ENCODE measurements at regions not wholly inside any gene's neighbourhood (a gene's known extent, or its start where the extent isn't known, plus 50 kb on each side); places are given as distances from the start of the nearest gene placed in this dataset.

- peaks cover 43% of the 10 kb centered on the region for H3K4me1 ChIP-seq (ENCODE audit: insufficient read depth, low read length)
- no peak overlapping the region for H3K4me3 ChIP-seq (ENCODE audit: low read length)
- no peaks in the 10 kb centered on the region for H3K27me3 ChIP-seq (ENCODE audit: insufficient read depth, low read length)
- no peaks in the 10 kb centered on the region for H3K9me3 ChIP-seq (ENCODE audit: low read depth, low read length)
Measured at GRCh38 chr7:131090886-131091692, 236.6 kb upstream of the MKLN1 start.

- Histone ChIP-seq H3K27me3 (ENCODE audit: insufficient read depth, low read length) (no peaks in the 10 kb centered on the region), H3K4me3 (ENCODE audit: low read length) (no peak overlapping the region), H3K9me3 (ENCODE audit: low read depth, low read length) (no peaks in the 10 kb centered on the region), H3K4me1 (ENCODE audit: insufficient read depth, low read length) (peaks cover 50% of the 10 kb centered on the region)
Measured at GRCh38 chr7:131094685-131095084, 233.0 kb upstream of the MKLN1 start.

DNA sequence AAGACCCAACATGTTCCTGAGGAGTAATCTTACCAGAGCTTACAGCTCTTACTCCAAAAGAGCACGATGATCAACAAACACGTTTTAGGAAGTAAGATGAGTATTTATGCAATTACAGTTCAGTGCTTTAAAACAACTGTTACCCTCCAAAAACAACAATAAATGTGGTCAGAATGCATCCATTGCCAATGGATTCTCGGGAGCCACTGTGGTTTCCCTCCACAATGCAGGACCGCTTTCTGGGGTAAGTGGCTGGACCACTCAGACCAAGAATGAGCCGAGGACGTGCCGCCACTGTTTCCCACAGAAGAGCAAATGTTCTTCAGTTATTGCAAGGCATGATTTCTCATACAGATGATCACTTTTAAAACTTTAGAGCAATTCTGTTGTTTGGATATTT, 232.3 kb upstream of the MKLN1 start:
- peaks cover 55% of the 10 kb centered on the region for H3K4me1 ChIP-seq (ENCODE audit: insufficient read depth, low read length)
- no peak overlapping the region for H3K4me3 ChIP-seq (ENCODE audit: low read length)
- no peaks in the 10 kb centered on the region for H3K9me3 ChIP-seq (ENCODE audit: low read depth, low read length)
- no peaks in the 10 kb centered on the region for H3K27me3 ChIP-seq (ENCODE audit: insufficient read depth, low read length)

GRCh38 chr7:131096267-131096927, 231.3 kb upstream of the MKLN1 start:
- Histone ChIP-seq H3K9me3 (ENCODE audit: low read depth, low read length) (no peaks in the 10 kb centered on the region), H3K4me1 (ENCODE audit: insufficient read depth, low read length) (peaks cover 51% of the 10 kb centered on the region), H3K27me3 (ENCODE audit: insufficient read depth, low read length) (no peaks in the 10 kb centered on the region), H3K4me3 (ENCODE audit: low read length) (no peak overlapping the region)

- H3K4me1 ChIP-seq (ENCODE audit: insufficient read depth, low read length): peaks cover 55% of the 10 kb centered on the region
- H3K27me3 ChIP-seq (ENCODE audit: insufficient read depth, low read length): no peaks in the 10 kb centered on the region
- H3K9me3 ChIP-seq (ENCODE audit: low read depth, low read length): no peaks in the 10 kb centered on the region
- H3K4me3 ChIP-seq (ENCODE audit: low read length): no peak overlapping the region
Measured at GRCh38 chr7:131097662-131098376, 229.9 kb upstream of the MKLN1 start.

GRCh38 chr7:131098527-131098926, 229.1 kb upstream of the MKLN1 start:
- Histone ChIP-seq H3K9me3 (ENCODE audit: low read depth, low read length) (no peaks in the 10 kb centered on the region), H3K27me3 (ENCODE audit: insufficient read depth, low read length) (no peaks in the 10 kb centered on the region), H3K4me3 (ENCODE audit: low read length) (no peak overlapping the region), H3K4me1 (ENCODE audit: insufficient read depth, low read length) (peaks cover 62% of the 10 kb centered on the region)

DNA sequence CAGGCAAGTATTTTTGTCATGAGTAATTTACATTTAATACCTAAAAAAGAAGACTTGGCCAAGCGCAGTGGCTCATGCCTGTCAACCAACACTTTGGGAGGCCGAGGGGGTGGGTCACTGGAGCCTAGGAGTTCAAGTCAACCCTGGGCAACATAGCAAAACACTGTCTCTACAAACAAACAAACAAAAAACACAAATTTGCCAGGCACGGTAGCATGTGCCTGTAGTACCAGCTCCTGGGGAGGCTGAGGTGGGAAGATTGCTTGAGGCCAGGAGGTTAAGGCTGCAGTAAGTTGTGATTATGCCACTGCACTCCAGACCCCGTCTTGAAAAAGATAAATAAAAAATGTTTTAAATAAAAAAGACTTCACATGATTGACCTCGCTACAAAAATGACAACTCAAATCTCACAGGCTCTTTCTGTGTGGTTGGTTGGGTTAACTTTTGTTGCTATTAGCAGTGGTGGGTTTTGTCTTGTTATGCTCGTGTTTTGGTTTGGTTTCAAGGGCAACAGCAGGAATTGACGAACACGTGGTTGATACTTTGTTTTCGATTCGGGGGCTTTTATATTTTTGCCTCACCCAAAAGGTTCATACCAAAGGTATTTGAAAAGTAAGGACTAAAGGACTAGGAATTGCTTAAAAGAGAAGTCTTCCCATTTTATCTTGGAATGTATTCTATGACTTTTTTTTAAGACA, 227.2 kb upstream of the MKLN1 start:
- H3K4me3 ChIP-seq (ENCODE audit: low read length): no peak overlapping the region
- H3K4me1 ChIP-seq (ENCODE audit: insufficient read depth, low read length): peaks cover 69% of the 10 kb centered on the region
- H3K9me3 ChIP-seq (ENCODE audit: low read depth, low read length): no peaks in the 10 kb centered on the region
- no peaks in the 10 kb centered on the region for H3K27me3 ChIP-seq (ENCODE audit: insufficient read depth, low read length)

DNA sequence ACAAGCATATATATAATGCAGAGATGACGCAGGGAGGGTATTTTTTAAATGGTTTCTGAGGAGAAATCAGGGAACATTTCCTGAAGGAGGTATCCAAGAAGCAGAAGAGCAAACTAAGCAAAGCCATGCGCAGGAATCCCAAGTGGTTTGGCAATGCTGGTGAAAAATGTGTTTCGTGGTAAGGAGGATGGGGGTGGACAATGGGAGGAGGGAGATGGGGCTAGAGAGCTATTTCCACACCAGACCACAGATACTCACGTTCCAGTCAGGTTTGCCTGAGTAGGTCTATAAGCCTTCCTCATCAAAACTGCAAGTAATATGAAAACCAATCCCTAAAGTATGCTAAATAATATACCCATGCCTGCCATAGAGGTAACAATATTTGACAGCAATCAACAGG, 223.7 kb upstream of the MKLN1 start:
- Histone ChIP-seq H3K27me3 (ENCODE audit: insufficient read depth, low read length) (no peaks in the 10 kb centered on the region), H3K4me3 (ENCODE audit: low read length) (no peak overlapping the region), H3K9me3 (ENCODE audit: low read depth, low read length) (no peaks in the 10 kb centered on the region), H3K4me1 (ENCODE audit: insufficient read depth, low read length) (peaks cover 58% of the 10 kb centered on the region)

- Histone ChIP-seq H3K4me3 (ENCODE audit: low read length) (no peak overlapping the region), H3K27me3 (ENCODE audit: insufficient read depth, low read length) (no peaks in the 10 kb centered on the region), H3K4me1 (ENCODE audit: insufficient read depth, low read length) (peaks cover 60% of the 10 kb centered on the region), H3K9me3 (ENCODE audit: low read depth, low read length) (no peaks in the 10 kb centered on the region)
Measured at GRCh38 chr7:131104596-131105293, 222.9 kb upstream of the MKLN1 start.

DNA sequence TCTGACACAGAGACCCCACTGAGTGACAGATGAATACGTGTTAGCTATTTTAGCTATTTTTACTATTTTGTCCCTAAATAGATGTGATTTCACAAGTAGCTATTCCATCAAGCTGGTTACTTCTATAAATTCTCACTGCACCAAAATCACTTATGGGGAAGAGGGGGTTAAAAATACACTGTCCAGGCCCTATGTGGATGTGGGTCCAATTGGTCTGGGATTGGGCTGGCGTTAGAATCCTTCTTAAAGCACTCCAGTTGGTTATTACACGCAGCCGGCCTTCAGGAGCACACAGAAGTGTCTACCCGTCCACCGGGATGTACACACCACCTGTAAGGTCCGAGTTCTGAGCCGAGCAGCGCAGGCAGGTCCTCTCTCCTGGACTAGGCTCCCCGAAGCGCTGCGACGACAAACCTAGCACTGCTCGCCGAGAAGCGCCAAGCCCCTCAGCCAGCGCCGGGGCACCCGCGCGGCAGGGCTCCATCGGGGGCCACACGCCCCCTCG, 222.3 kb upstream of the MKLN1 start:
- Histone ChIP-seq H3K27me3 (ENCODE audit: insufficient read depth, low read length) (no peaks in the 10 kb centered on the region), H3K4me1 (ENCODE audit: insufficient read depth, low read length) (peaks cover 60% of the 10 kb centered on the region), H3K4me3 (ENCODE audit: low read length) (peak overlapping the region; percentile 53), H3K9me3 (ENCODE audit: low read depth, low read length) (no peaks in the 10 kb centered on the region)

DNA sequence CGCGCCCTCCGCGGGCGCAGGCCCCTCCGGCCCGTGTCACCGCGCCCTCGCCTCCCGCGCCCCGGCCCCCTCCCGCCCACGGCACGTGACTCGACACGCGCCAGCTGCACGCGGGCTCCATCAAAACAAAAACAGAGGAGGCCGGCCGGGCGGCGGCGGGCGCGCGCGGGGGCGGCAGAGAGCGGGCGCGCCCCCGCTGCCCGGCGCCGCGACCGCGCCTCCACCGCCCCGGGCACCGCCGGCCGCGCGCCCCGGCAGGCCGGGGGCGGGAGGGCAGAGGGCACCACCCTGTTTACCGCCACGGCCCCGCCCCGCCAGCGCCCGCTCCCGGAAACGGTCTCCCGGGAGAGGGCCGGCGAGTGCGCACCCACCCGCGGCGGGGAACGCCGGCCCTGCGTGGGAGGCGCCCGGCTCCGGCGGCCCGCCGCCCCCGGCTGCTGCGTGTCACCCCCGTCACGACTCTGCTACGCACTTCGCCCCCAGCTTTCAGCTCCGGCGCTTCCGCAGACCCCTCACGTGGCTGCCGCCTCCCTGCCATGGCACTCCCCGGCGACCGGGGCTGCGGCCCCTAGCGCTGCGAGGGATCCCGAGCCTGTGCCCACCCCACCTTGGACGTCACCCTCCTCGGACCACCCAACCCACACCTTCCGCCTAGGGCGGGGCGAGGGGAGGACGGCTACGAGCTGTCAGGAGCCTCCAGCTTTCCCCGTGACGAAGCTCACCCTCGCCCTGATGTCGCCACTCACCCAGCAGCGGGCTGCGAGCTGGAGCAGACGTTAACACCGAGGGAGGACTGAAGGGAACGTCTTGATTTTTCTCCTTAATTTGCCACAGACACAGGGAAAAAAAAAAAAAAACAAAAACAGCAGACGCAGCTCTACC, 221.6 kb upstream of the MKLN1 start:
- peaks cover 63% of the 10 kb centered on the region for H3K4me1 ChIP-seq (ENCODE audit: insufficient read depth, low read length)

DNA sequence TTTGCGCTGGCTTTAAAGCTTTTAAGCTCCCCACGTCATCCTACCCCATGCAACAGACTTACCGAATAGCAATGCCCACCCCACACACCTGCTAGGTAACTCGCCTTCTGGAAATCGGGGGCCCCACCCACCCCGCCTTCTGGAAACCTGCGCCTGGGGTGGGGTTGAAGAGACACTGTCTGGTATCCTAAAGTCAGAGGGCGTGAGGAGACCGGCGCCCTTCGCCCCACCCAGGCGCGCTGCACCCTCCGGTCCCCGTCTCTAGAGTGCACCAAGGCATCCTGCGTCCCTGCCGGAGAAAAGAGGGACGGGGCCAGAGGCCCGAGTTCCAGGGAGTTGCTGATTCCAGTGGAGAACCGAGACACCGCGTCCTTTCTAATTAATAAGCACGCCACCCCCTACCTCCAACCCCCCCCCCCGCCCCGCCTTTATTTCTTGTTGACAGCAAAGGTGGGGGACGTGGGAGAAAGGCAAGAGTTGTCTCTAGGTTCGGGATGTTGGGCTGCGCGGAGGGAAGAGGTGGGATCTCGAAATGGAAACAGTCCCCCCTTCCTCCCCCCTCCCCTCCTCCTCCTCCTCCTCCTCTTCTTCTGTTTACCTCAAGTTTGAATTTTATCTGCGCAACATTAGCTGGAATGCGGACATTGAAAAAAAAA, 220.9 kb upstream of the MKLN1 start:
- Histone ChIP-seq H3K27me3 (ENCODE audit: insufficient read depth, low read length) (no peaks in the 10 kb centered on the region), H3K4me3 (ENCODE audit: low read length) (peak overlapping the region; percentile 97), H3K9me3 (ENCODE audit: low read depth, low read length) (no peaks in the 10 kb centered on the region), H3K4me1 (ENCODE audit: insufficient read depth, low read length) (peaks cover 67% of the 10 kb centered on the region)

More for the DNA sequence above, 221.6 kb upstream of the MKLN1 start:
- H3K27me3 ChIP-seq (ENCODE audit: insufficient read depth, low read length): no peaks in the 10 kb centered on the region
- no peaks in the 10 kb centered on the region for H3K9me3 ChIP-seq (ENCODE audit: low read depth, low read length)
- peak overlapping the region; percentile 97 for H3K4me3 ChIP-seq (ENCODE audit: low read length)

Data from mononuclear cell (primary cell).